BE2C (cell line): ENCODE measurements at regions not wholly inside any gene's neighbourhood (a gene's known extent, or its start where the extent isn't known, plus 50 kb on each side); places are given as distances from the start of the nearest gene placed in this dataset.

ENCODE experiments used
- DNase-seq: peaks from one replicate; pipeline ENCODE4 v3.0.0-alpha.2; 2020
- H3K27me3 ChIP-seq: fragments of 250-450 bp; sonication (Bioruptor Pico); 2 replicates; pipeline ENCODE4 v1.5.1; 2020; ENCODE audit warnings: mild to moderate bottlenecking
- H3K36me3 ChIP-seq: fragments of 250-450 bp; sonication (Bioruptor Pico); 2 replicates; pipeline ENCODE4 v1.5.1; 2020; ENCODE audit warnings: mild to moderate bottlenecking
- H3K4me1 ChIP-seq: fragments of 250-450 bp; sonication (Bioruptor Pico); 2 replicates; pipeline ENCODE4 v1.5.1; 2020
- H3K4me3 ChIP-seq: 2 replicates; pipeline ENCODE4 v1.5.1; 2011; ENCODE audit warnings: low read depth, low read length
- H3K9me3 ChIP-seq: fragments of 250-450 bp; sonication (Bioruptor Pico); 2 replicates; pipeline ENCODE4 v1.5.1; 2020
- TF ChIP-seq, protein P1 (sequence below): IDR thresholded peaks from 2 replicates; pipeline ENCODE4 v1.5.1; 2012; ENCODE audit warnings: mild to moderate bottlenecking, low read depth, low read length

- Histone ChIP-seq H3K4me3 (no peak overlapping the region), H3K9me3 (no peaks in the 10 kb centered on the region), H3K36me3 (no peaks in the 10 kb centered on the region), H3K4me1 (no peaks in the 10 kb centered on the region), H3K27me3 (no peaks in the 10 kb centered on the region)
- TF ChIP-seq, protein P1, sequence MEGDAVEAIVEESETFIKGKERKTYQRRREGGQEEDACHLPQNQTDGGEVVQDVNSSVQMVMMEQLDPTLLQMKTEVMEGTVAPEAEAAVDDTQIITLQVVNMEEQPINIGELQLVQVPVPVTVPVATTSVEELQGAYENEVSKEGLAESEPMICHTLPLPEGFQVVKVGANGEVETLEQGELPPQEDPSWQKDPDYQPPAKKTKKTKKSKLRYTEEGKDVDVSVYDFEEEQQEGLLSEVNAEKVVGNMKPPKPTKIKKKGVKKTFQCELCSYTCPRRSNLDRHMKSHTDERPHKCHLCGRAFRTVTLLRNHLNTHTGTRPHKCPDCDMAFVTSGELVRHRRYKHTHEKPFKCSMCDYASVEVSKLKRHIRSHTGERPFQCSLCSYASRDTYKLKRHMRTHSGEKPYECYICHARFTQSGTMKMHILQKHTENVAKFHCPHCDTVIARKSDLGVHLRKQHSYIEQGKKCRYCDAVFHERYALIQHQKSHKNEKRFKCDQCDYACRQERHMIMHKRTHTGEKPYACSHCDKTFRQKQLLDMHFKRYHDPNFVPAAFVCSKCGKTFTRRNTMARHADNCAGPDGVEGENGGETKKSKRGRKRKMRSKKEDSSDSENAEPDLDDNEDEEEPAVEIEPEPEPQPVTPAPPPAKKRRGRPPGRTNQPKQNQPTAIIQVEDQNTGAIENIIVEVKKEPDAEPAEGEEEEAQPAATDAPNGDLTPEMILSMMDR = no peak
- DNase-seq = no peak
Observed at GRCh38 chr7:84336766-84337165, 142.2 kb upstream of the SEMA3A start.

DNA sequence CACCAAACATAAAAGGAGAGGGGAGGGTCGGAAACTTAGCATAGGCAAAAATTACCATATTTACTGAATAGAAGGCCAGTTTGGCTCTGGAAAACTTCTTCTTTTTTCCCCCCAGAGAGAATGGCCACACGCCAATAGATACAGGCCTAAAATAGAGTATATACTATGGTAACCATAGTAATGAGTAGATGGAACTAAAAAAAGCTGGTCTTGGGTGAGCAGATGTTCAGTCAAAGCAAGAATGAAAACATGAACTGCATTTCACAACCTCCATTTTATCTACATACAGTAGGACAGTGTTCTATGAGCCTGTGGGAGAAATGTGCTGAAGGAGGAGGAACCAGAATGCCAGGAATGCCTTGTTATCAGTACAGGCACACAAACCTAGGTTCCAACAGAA lies 141.7 kb upstream of the SEMA3A start:
- Histone ChIP-seq H3K9me3 (no peaks in the 10 kb centered on the region), H3K4me1 (no peaks in the 10 kb centered on the region), H3K36me3 (no peaks in the 10 kb centered on the region), H3K4me3 (no peak overlapping the region), H3K27me3 (no peaks in the 10 kb centered on the region)
- no peak for DNase-seq
- TF ChIP-seq, protein P1 = no peak

DNA sequence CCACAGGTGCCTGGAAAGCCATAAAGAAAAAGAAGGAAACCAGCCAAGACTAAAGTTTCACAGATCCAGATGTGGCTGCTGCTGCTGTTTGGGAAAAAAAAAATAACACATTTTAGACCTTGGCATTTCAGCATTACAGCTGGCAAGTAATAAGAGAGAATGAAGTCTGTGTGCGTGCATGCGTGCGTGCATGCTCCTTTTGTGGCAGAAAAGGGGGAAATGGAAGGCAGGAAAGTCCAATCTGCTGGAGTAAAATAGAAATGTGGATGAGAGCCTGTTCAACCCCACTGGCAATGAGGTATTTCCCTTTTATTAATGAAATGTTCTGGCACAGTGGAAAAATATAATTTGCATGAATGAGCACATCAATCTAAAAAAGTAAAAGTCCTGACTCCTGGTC lies 137.0 kb upstream of the SEMA3A start:
- Histone ChIP-seq H3K27me3 (no peaks in the 10 kb centered on the region), H3K4me3 (no peak overlapping the region), H3K36me3 (no peaks in the 10 kb centered on the region), H3K9me3 (no peaks in the 10 kb centered on the region), H3K4me1 (no peaks in the 10 kb centered on the region; the same call in 1 of the 2 replicates)
- no peak for DNase-seq
- TF ChIP-seq, protein P1 = no peak

- no peak for DNase-seq
- Histone ChIP-seq H3K4me3 (no peak overlapping the region), H3K4me1 (no peaks in the 10 kb centered on the region; the same call in 1 of the 2 replicates), H3K9me3 (no peaks in the 10 kb centered on the region), H3K27me3 (no peaks in the 10 kb centered on the region), H3K36me3 (no peaks in the 10 kb centered on the region)
- TF ChIP-seq, protein P1 = no peak
Observed at GRCh38 chr7:84328571-84328970, 134.0 kb upstream of the SEMA3A start.

DNA sequence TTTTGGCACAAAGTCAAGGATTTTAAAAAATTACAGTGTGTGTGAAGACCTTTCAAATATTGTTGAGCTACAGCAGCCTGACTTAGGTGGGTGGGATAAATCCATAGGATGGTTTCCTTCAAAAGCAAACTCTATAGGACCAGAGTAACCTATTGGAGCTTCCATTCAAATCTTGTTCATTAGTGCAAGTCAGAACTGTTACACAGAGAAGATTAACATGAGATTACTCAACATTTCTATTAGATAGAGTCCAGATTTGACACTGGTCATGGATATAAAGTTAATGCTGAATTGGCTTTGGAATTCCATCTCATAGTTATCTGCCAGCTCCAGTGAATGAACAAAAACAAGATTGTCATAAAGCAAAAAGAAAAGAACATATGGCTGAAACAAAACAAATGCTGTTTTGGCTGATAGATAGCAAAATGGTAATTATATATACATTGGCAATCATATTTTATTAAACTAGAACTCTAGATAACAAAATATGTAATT lies 129.6 kb upstream of the SEMA3A start:
- DNase-seq = no peak
- TF ChIP-seq, protein P1 = no peak
- H3K27me3 ChIP-seq = no peaks in the 10 kb centered on the region
- H3K36me3 ChIP-seq = no peaks in the 10 kb centered on the region
- no peaks in the 10 kb centered on the region; the same call in 1 of the 2 replicates for H3K4me1 ChIP-seq
- H3K4me3 ChIP-seq = no peak overlapping the region
- H3K9me3 ChIP-seq = no peaks in the 10 kb centered on the region

DNA sequence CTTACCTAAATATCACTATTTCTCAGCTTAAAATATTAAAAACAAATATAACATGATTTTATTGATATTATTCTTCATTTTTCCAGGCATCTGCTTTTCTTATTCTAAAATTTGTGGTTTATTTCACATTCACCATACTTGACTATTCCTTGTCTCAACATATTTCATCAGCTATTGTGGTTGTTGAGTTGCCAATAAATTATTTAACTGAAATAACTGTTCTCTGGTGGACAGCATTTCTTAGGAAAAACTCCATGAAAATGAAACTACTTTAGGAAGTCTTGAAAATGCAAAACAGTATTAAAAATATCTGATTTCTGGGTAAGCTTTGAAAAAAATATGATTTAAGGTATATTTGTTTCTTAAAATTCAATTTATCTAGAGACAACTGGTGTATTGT lies 122.9 kb upstream of the SEMA3A start:
- no peaks in the 10 kb centered on the region for H3K36me3 ChIP-seq
- no peak overlapping the region for H3K4me3 ChIP-seq
- H3K27me3 ChIP-seq = no peaks in the 10 kb centered on the region
- TF ChIP-seq, protein P1 = no peak
- peaks cover 8% of the 10 kb centered on the region for H3K4me1 ChIP-seq
- no peaks in the 10 kb centered on the region for H3K9me3 ChIP-seq
- DNase-seq = no peak
